CD4-positive, alpha-beta T cell (primary cell): ENCODE measurements at regions not wholly inside any gene's neighbourhood (a gene's known extent, or its start where the extent isn't known, plus 50 kb on each side); places are given as distances from the start of the nearest gene placed in this dataset.
A peak's percentile ranks its signal among the peaks of the same experiment; 100 is the strongest.

Source experiments
- ATAC-seq: fragments of 200-7000 bp; cut with Tn5 transposase; one replicate; pipeline ENCODE4 v1.10.0; 2022; ENCODE audit warnings: mild to moderate bottlenecking; ENCODE audit not compliant: poor library complexity
- CTCF ChIA-PET: fragments of 350-600 bp; sonication (Branson Sonifier 250); formaldehyde crosslinking; loops from one replicate; lab custom pipeline; 2021; ENCODE audit warnings: antibody characterized with exemption, inconsistent platforms; lab: Charles Lee
- POLR2A ChIA-PET: fragments of 350-600 bp; sonication (Branson Sonifier 250); formaldehyde crosslinking; loops from one replicate; lab custom pipeline; 2021; ENCODE audit warnings: antibody characterized with exemption, inconsistent platforms; lab: Charles Lee
- DNase-seq, 14 experiments: peaks; one replicate each; pipeline ENCODE4 v3.0.0-alpha.2; 2013 to 2020; ENCODE audit warnings: mixed read lengths in 2 of 14
- H3K27ac ChIP-seq, 2 donors: one replicate each; pipeline versions ENCODE4 v1.5.1 to v1.7.0; 2013; ENCODE audit warnings: low read length in 2 of 2, low read depth in 1 of 2, mild to moderate bottlenecking in 1 of 2
- H3K27me3 ChIP-seq, 2 experiments: 1 replicate in 1 of 2; 2 replicates in 1 of 2; pipeline versions ENCODE4 v1.6.1 to v1.7.0; 2013; ENCODE audit warnings: low read length in 2 of 2, control low read depth in 1 of 2, mild to moderate bottlenecking in 1 of 2, moderate library complexity in 1 of 2; ENCODE audit not compliant: insufficient read depth in 2 of 2, control insufficient read depth in 1 of 2
- H3K36me3 ChIP-seq: one replicate; pipeline ENCODE4 v1.6.1; 2013; ENCODE audit warnings: low read length, control low read depth; ENCODE audit not compliant: insufficient read depth
- H3K4me1 ChIP-seq: one replicate; pipeline ENCODE4 v1.6.1; 2013; ENCODE audit warnings: low read length, control low read depth; ENCODE audit not compliant: insufficient read depth
- H3K4me3 ChIP-seq: one replicate; pipeline ENCODE4 v1.5.1; 2013; ENCODE audit warnings: mild to moderate bottlenecking, low read length, moderate library complexity
- H3K9me3 ChIP-seq, 2 experiments: 1 replicate in 1 of 2; 2 replicates in 1 of 2; pipeline versions ENCODE4 v1.6.1 to v1.7.0; 2013; ENCODE audit warnings: low read length in 2 of 2, mild to moderate bottlenecking in 2 of 2, control low read depth in 1 of 2, moderate library complexity in 1 of 2; ENCODE audit not compliant: control insufficient read depth in 1 of 2, insufficient read depth in 1 of 2
- H3K27ac Mint-ChIP-seq: one replicate; pipeline ENCODE4 v1.8.0; 2020; ENCODE audit warnings: mixed read lengths
- H3K27me3 Mint-ChIP-seq: one replicate; pipeline ENCODE4 v1.8.0; 2021; ENCODE audit warnings: mixed read lengths
- H3K36me3 Mint-ChIP-seq: one replicate; pipeline ENCODE4 v1.8.0; 2021; ENCODE audit warnings: low read depth, mixed read lengths
- H3K4me1 Mint-ChIP-seq: one replicate; pipeline ENCODE4 v1.8.0; 2021; ENCODE audit warnings: low read depth, mixed read lengths
- H3K4me3 Mint-ChIP-seq: one replicate; pipeline ENCODE4 v1.8.0; 2020; ENCODE audit warnings: mild to moderate bottlenecking, mixed read lengths
- H3K9me3 Mint-ChIP-seq: one replicate; pipeline ENCODE4 v1.8.0; 2020; ENCODE audit warnings: mixed read lengths
- CTCF ChIP-seq: fragments of 200-600 bp; IDR thresholded peaks from one replicate; pipeline ENCODE4 v1.8.0; 2022; ENCODE audit warnings: antibody characterized with exemption, mild to moderate bottlenecking
- intact Hi-C, 2 experiments: fragments of 100-400 bp; cut with DNase I in 1 of 2; cut with micrococcal nuclease in 1 of 2; formaldehyde crosslinking; loops; one replicate each; pipeline versions ENCODE4 v1.15.1 to v1.9.0; 2023 to 2025; cut with DNase I, micrococcal nuclease

- ATAC-seq (no peak), DNase-seq (no peak)
- ChIA-PET CTCF (no interaction called here), POLR2A (no interaction called here)
- Mint-ChIP-seq H3K4me1 (no peaks in the 10 kb centered on the region), H3K4me3 (no peak overlapping the region), H3K27me3 (peaks cover 8% of the 10 kb centered on the region), H3K9me3 (no peaks in the 10 kb centered on the region), H3K27ac (no peak overlapping the region), H3K36me3 (no peaks in the 10 kb centered on the region)
- TF ChIP-seq CTCF = no peak
- H3K4me3 ChIP-seq = no peak overlapping the region
- intact Hi-C loops = no loop called here
- H3K4me1 ChIP-seq = no peaks in the 10 kb centered on the region
- H3K9me3 ChIP-seq = no peaks in the 10 kb centered on the region
- H3K27ac ChIP-seq = no peak overlapping the region
- no peaks in the 10 kb centered on the region for H3K36me3 ChIP-seq
- H3K27me3 ChIP-seq = no peaks in the 10 kb centered on the region
These were observed 195.0 kb upstream of the MDFIC2 start for GRCh38 chr3:70507486-70507885.

- Histone ChIP-seq H3K36me3 (no peaks in the 10 kb centered on the region), H3K27ac (no peak overlapping the region), H3K9me3 (no peaks in the 10 kb centered on the region), H3K4me3 (no peak overlapping the region), H3K4me1 (no peaks in the 10 kb centered on the region), H3K27me3 (no peaks in the 10 kb centered on the region)
- Mint-ChIP-seq H3K4me1 (peaks cover under 1% of the 10 kb centered on the region), H3K9me3 (no peaks in the 10 kb centered on the region), H3K4me3 (no peak overlapping the region), H3K27ac (no peak overlapping the region), H3K27me3 (peaks cover 12% of the 10 kb centered on the region), H3K36me3 (no peaks in the 10 kb centered on the region)
- intact Hi-C loops = no loop called here
- no peak for ATAC-seq
- ChIA-PET CTCF (no interaction called here), POLR2A (no interaction called here)
- TF ChIP-seq CTCF = no peak
- no peak for DNase-seq
These were observed 194.3 kb upstream of the MDFIC2 start for GRCh38 chr3:70506775-70507174.

- no peaks in the 10 kb centered on the region for H3K36me3 Mint-ChIP-seq
- H3K27me3 ChIP-seq = no peaks in the 10 kb centered on the region
- no peak overlapping the region for H3K27ac Mint-ChIP-seq
- H3K36me3 ChIP-seq = no peaks in the 10 kb centered on the region
- ChIA-PET POLR2A (no interaction called here), CTCF (no interaction called here)
- TF ChIP-seq CTCF = no peak
- H3K4me1 Mint-ChIP-seq = peaks cover 6% of the 10 kb centered on the region
- no peaks in the 10 kb centered on the region for H3K4me1 ChIP-seq
- DNase-seq (peak in 2 of 14 experiments; percentile 2 to 3), ATAC-seq (no peak)
- no peaks in the 10 kb centered on the region for H3K9me3 ChIP-seq
- no peaks in the 10 kb centered on the region for H3K9me3 Mint-ChIP-seq
- no peak overlapping the region for H3K4me3 Mint-ChIP-seq
- no peak overlapping the region for H3K27ac ChIP-seq
- intact Hi-C loops = no loop called here
- H3K4me3 ChIP-seq = no peak overlapping the region
- peaks cover 16% of the 10 kb centered on the region for H3K27me3 Mint-ChIP-seq
These were observed 189.1 kb upstream of the MDFIC2 start for GRCh38 chr3:70501561-70501960.
